ENCODE measurements at regions not wholly inside any gene's neighbourhood (a gene's known extent, or its start where the extent isn't known, plus 50 kb on each side); places are given as distances from the start of the nearest gene placed in this dataset.

GRCh38 chr18:68086481-68086880, 570.0 kb upstream of the DSEL start:
- Histone ChIP-seq H2BK120ac (replicated peaks; ENCODE audit: low read depth, low read length) (no peak overlapping the region), H3K23ac (ENCODE audit: insufficient read length) (no peak overlapping the region), H3K36me3 (ENCODE audit: control insufficient read depth in 2 of 4, insufficient read depth in 4 of 4, low read length in 3 of 4) (no peaks in the 10 kb centered on the region), H4K91ac (replicated peaks; ENCODE audit: insufficient read length, low read length) (no peak overlapping the region), H4K8ac (ENCODE audit: extremely low read depth, insufficient read depth, low read length) (no peak overlapping the region), H3K56ac (replicated peaks; ENCODE audit: insufficient read length, low read depth, low read length) (no peak overlapping the region), H2AFZ (ENCODE audit: low read length) (no peak overlapping the region), H3K9me3 (ENCODE audit: insufficient read depth in 2 of 2, low read depth in 1 of 2, low read length in 1 of 2) (no peaks in the 10 kb centered on the region), H3K4me2 (ENCODE audit: insufficient read depth in 1 of 2, low read depth in 2 of 2, low read length in 2 of 2) (no peak overlapping the region), H3K14ac (ENCODE audit: insufficient read length) (no peak overlapping the region), H3K27me3 (replicated peaks in 1 of 4; ENCODE audit: control insufficient read depth in 3 of 4, extremely low read depth in 1 of 4, insufficient read depth in 3 of 4, low read length in 3 of 4) (no peaks in the 10 kb centered on the region), H3K4ac (replicated peaks; ENCODE audit: insufficient read length, low read depth, low read length) (no peak overlapping the region), H3K23me2 (ENCODE audit: low read depth, low read length) (no peaks in the 10 kb centered on the region), H2BK20ac (ENCODE audit: low read length) (no peak overlapping the region), H3K18ac (ENCODE audit: extremely low read depth, low read length) (no peak overlapping the region), H3K9ac (replicated peaks in 1 of 4; ENCODE audit: extremely low read depth in 1 of 4, low read depth in 3 of 4, low read length in 3 of 4) (no peak overlapping the region), H3K4me3 (ENCODE audit: extremely low read depth in 1 of 4, insufficient read depth in 2 of 4, low read depth in 3 of 4, low read length in 4 of 4) (no peak overlapping the region), H4K5ac (ENCODE audit: insufficient read length, low read depth, low read length) (no peak overlapping the region), H3K79me2 (ENCODE audit: control insufficient read depth in 1 of 2, insufficient read depth in 2 of 2, low read length in 2 of 2) (no peaks in the 10 kb centered on the region), H3K4me1 (replicated peaks in 1 of 4; ENCODE audit: control insufficient read depth in 3 of 4, insufficient read depth in 4 of 4, low read length in 3 of 4) (peaks cover 0 to 10% (median 1%) of the 10 kb centered on the region in 4 experiments; a peak in 1 of 7 replicates), H2BK15ac (ENCODE audit: low read length) (no peak overlapping the region), H2AK5ac (ENCODE audit: low read depth, low read length) (no peak overlapping the region), H2BK5ac (ENCODE audit: low read depth, low read length) (no peak overlapping the region), H3K27ac (ENCODE audit: low read depth, low read length) (no peak overlapping the region), H3K79me1 (ENCODE audit: low read depth, low read length) (no peaks in the 10 kb centered on the region), H4K20me1 (replicated peaks in 1 of 2; ENCODE audit: control insufficient read depth in 1 of 2, insufficient read depth in 2 of 2, low read length in 2 of 2) (no peaks in the 10 kb centered on the region), H2BK12ac (ENCODE audit: low read depth, low read length) (no peak overlapping the region)
- ChIA-PET POLR2A (ENCODE audit: partially characterized antibody) (no interaction called here), CTCF (ENCODE audit: partially characterized antibody) (no interaction called here)
- DNase-seq (ENCODE audit: low read depth in 1 of 2, low spot score in 2 of 2) (no peak), FAIRE-seq (no peak)
- TF ChIP-seq MAFK (IDR thresholded peaks at IDR 0.05; ENCODE audit: low read depth, low read length) (no peak), HDAC6 (IDR thresholded peaks at IDR 0.05; ENCODE audit: low read depth, low read length) (no peak), EZH2 (IDR thresholded peaks at IDR 0.05; ENCODE audit: low read depth, low read length, severe bottlenecking) (no peak), FOSL1 (IDR thresholded peaks at IDR 0.05; ENCODE audit: insufficient read depth, low read depth, low read length) (no peak), ASH2L (IDR thresholded peaks at IDR 0.05; ENCODE audit: low read length) (no peak), HDAC2 (IDR thresholded peaks at IDR 0.05; ENCODE audit: borderline replicate concordance in 1 of 2, low read depth in 2 of 2, low read length in 2 of 2) (no peak), BCL11A (IDR thresholded peaks at IDR 0.05; ENCODE audit: low read depth in 2 of 2, low read length in 2 of 2) (no peak), SIN3A (conservative IDR thresholded peaks at IDR 0.05 in 1 of 2, IDR thresholded peaks at IDR 0.05 in 1 of 2; ENCODE audit: low read depth in 1 of 2, low read length in 2 of 2) (no peak), TAF7 (optimal IDR thresholded peaks at IDR 0.05; ENCODE audit: borderline replicate concordance, low read depth, low read length) (no peak), USF2 (IDR thresholded peaks at IDR 0.05; ENCODE audit: low read length) (no peak), SAP30 (IDR thresholded peaks at IDR 0.05; ENCODE audit: insufficient read depth, insufficient replicate concordance, low read length) (no peak)
- TF ChIP-seq, protein P1, sequence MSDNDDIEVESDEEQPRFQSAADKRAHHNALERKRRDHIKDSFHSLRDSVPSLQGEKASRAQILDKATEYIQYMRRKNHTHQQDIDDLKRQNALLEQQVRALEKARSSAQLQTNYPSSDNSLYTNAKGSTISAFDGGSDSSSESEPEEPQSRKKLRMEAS (IDR thresholded peaks at IDR 0.05): no peak
- WGBS, 2 experiments (ENCODE audit: extremely low coverage in 1 of 2, insufficient coverage in 1 of 2, insufficient read length in 1 of 2, insufficient replicate concordance in 2 of 2, low coverage in 1 of 2, low lambda C conversion rate in 2 of 2, missing lambda C conversion rate in 1 of 2): 81% methylated on average over 1 of the region's 1 CpG; no CpG with 5 or more reads in 1 of the 2 experiments
